ENCODE measurements at regions not wholly inside any gene's neighbourhood (a gene's known extent, or its start where the extent isn't known, plus 50 kb on each side); places are given as distances from the start of the nearest gene placed in this dataset.

GRCh38 chr2:129575880-129576279, 403.6 kb upstream of the RAB6C start:
- DNase-seq = no peak

- DNase-seq = no peak
Observed at GRCh38 chr2:129580001-129580400, 399.5 kb upstream of the RAB6C start.

- no peak for DNase-seq
Observed at GRCh38 chr2:129585760-129586159, 393.7 kb upstream of the RAB6C start.

- no peak for DNase-seq
Observed at GRCh38 chr2:129587426-129588064, 391.9 kb upstream of the RAB6C start.

- DNase-seq = no peak
Observed at GRCh38 chr2:129604560-129604959, 374.9 kb upstream of the RAB6C start.

- DNase-seq = no peak
Observed at GRCh38 chr2:129605646-129606045, 373.8 kb upstream of the RAB6C start.

GRCh38 chr2:129606496-129607270, 372.8 kb upstream of the RAB6C start:
- DNase-seq = no peak

- DNase-seq = no peak
Observed at GRCh38 chr2:129609224-129609623, 370.2 kb upstream of the RAB6C start.

GRCh38 chr2:129610766-129611165, 368.7 kb upstream of the RAB6C start:
- DNase-seq = no peak

- no peak for DNase-seq
Observed at GRCh38 chr2:129611471-129611870, 368.0 kb upstream of the RAB6C start.

GRCh38 chr2:129619471-129619870, 360.0 kb upstream of the RAB6C start:
- no peak for DNase-seq

GRCh38 chr2:129620411-129620810, 359.1 kb upstream of the RAB6C start:
- no peak for DNase-seq

- no peak for DNase-seq
Observed at GRCh38 chr2:129623783-129624182, 355.7 kb upstream of the RAB6C start.

GRCh38 chr2:129627437-129627836, 352.0 kb upstream of the RAB6C start:
- DNase-seq = no peak

GRCh38 chr2:129636692-129637091, 342.8 kb upstream of the RAB6C start:
- no peak for DNase-seq

- no peak for DNase-seq
Observed at GRCh38 chr2:129641371-129641770, 338.1 kb upstream of the RAB6C start.

GRCh38 chr2:129642526-129643043, 336.9 kb upstream of the RAB6C start:
- DNase-seq = no peak

- no peak for DNase-seq
Observed at GRCh38 chr2:129645335-129645734, 334.1 kb upstream of the RAB6C start.

GRCh38 chr2:129646107-129646506, 333.4 kb upstream of the RAB6C start:
- DNase-seq = no peak

GRCh38 chr2:129653246-129653645, 326.2 kb upstream of the RAB6C start:
- no peak for DNase-seq

GRCh38 chr2:129654331-129654730, 325.1 kb upstream of the RAB6C start:
- DNase-seq = no peak

- DNase-seq = no peak
Observed at GRCh38 chr2:129656081-129656598, 323.3 kb upstream of the RAB6C start.

- no peak for DNase-seq
Observed at GRCh38 chr2:129658430-129658829, 321.0 kb upstream of the RAB6C start.

- DNase-seq = no peak
Observed at GRCh38 chr2:129661935-129662334, 317.5 kb upstream of the RAB6C start.

Data from CD4-positive, alpha-beta T cell treated with Interleukin-15 for 1 hour (primary cell).